Right forelimb (tissue), 1 donor: ENCODE measurements at regions not wholly inside any gene's neighbourhood (a gene's known extent, or its start where the extent isn't known, plus 50 kb on each side); places are given as distances from the start of the nearest gene placed in this dataset.
A peak's percentile ranks its signal among the peaks of the same experiment; 100 is the strongest.
"Not testable (repeated sequence)": the region's sequence is repeated elsewhere in the genome, so short reads cannot be mapped to it uniquely, and the experiment has no call there.

Experiments used
- DNase-seq: peaks from one replicate; pipeline ENCODE4 v3.0.0-alpha.2; 2018

- no peak for DNase-seq
Observed at GRCh38 chr11:29480981-29481380, 535.8 kb downstream of the KCNA4 start.

GRCh38 chr11:29458252-29458651, 558.6 kb downstream of the KCNA4 start:
- no peak for DNase-seq

GRCh38 chr11:29452146-29452545, 564.7 kb downstream of the KCNA4 start:
- DNase-seq = no peak

- no peak for DNase-seq
Observed at GRCh38 chr11:29449281-29450074, 567.4 kb downstream of the KCNA4 start.

GRCh38 chr11:29448246-29448877, 568.5 kb downstream of the KCNA4 start:
- DNase-seq = no peak

- DNase-seq = no peak
Observed at GRCh38 chr11:29447821-29448220, 569.0 kb downstream of the KCNA4 start.

- DNase-seq = no peak
Observed at GRCh38 chr11:29446132-29446531, 570.7 kb downstream of the KCNA4 start.

GRCh38 chr11:29445191-29445590, 571.6 kb downstream of the KCNA4 start:
- not testable (repeated sequence) for DNase-seq

- no peak for DNase-seq
Observed at GRCh38 chr11:29438815-29439214, 578.0 kb downstream of the KCNA4 start.

- no peak for DNase-seq
Observed at GRCh38 chr11:29435421-29435820, 581.4 kb downstream of the KCNA4 start.

- no peak for DNase-seq
Observed at GRCh38 chr11:29432719-29433325, 584.0 kb downstream of the KCNA4 start.

- no peak for DNase-seq
Observed at GRCh38 chr11:29405305-29405704, 611.5 kb downstream of the KCNA4 start.

GRCh38 chr11:29395555-29396072, 621.2 kb downstream of the KCNA4 start:
- DNase-seq = no peak

GRCh38 chr11:29389793-29390192, 627.0 kb downstream of the KCNA4 start:
- no peak for DNase-seq

- DNase-seq = no peak
Observed at GRCh38 chr11:29373725-29374124, 643.1 kb downstream of the KCNA4 start.

- DNase-seq = no peak
Observed at GRCh38 chr11:29368126-29368525, 648.7 kb downstream of the KCNA4 start.

GRCh38 chr11:29364006-29364405, 652.8 kb downstream of the KCNA4 start:
- no peak for DNase-seq

GRCh38 chr11:29361369-29361768, 655.5 kb downstream of the KCNA4 start:
- DNase-seq = no peak

- no peak for DNase-seq
Observed at GRCh38 chr11:29353833-29354232, 663.0 kb downstream of the KCNA4 start.

- DNase-seq = no peak
Observed at GRCh38 chr11:29352273-29352795, 664.5 kb downstream of the KCNA4 start.

- no peak for DNase-seq
Observed at GRCh38 chr11:29351301-29351873, 665.4 kb downstream of the KCNA4 start.

GRCh38 chr11:29343465-29344333, 673.1 kb downstream of the KCNA4 start:
- peak; percentile 67 for DNase-seq
